Nucleus accumbens (tissue), 56 donors: ENCODE measurements at regions not wholly inside any gene's neighbourhood (a gene's known extent, or its start where the extent isn't known, plus 50 kb on each side); places are given as distances from the start of the nearest gene placed in this dataset.

Experiments
- DNase-seq, 56 donors: peaks; one replicate each; lab custom pipeline; 2025; lab: John Stamatoyannopoulos, UW

DNA sequence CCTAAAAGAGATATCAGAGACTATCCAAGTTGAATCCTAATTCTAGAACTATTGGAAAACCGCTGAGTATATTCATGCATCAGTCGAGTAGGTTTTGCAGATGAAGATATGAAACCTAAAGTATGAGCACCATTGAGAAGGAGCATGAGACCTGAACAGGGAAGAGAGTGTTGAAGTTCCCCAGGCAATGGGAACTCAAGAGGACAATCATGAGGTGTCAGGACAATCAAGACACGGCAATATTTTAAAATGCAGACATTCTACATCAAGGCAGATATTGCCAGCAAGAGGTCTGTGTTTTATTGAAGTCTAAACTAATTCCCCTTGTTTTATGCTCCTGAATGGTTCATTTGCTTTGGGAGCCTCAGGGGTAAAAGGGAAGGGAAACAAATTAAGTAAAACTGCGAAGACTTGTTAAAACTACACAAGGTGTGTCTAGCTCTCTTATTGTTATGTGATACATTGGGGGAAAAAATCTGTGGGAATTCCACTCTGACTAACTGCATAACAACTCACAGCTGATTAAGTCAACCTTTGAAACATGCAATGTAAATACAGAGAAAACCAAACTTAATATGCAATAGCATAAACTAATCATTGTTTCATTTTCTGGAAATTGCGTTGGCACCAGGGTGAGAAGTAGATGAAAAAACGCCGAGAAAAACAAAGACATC is 347.9 kb upstream of the ADGRL2 start:
- no peak for DNase-seq

DNA sequence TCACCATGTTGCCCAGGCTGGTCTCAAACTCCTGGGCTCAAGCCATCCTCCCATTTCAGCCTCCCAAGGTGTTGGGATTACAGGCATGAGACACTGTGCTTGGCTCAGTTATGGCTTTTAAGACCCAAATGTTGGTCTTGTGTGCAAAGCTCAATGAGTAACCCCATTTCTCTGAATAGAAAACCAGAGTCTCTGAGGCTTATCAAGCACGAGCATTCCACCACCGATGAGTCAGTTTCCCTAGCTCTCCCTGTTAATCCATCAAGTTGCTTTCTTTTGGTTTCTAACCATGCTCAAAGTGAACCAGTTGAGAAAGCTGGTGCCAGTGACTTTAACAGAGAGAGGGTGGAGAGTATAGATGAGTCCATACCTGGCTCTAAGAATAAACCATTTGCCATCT is 350.9 kb upstream of the ADGRL2 start:
- no peak for DNase-seq

DNA sequence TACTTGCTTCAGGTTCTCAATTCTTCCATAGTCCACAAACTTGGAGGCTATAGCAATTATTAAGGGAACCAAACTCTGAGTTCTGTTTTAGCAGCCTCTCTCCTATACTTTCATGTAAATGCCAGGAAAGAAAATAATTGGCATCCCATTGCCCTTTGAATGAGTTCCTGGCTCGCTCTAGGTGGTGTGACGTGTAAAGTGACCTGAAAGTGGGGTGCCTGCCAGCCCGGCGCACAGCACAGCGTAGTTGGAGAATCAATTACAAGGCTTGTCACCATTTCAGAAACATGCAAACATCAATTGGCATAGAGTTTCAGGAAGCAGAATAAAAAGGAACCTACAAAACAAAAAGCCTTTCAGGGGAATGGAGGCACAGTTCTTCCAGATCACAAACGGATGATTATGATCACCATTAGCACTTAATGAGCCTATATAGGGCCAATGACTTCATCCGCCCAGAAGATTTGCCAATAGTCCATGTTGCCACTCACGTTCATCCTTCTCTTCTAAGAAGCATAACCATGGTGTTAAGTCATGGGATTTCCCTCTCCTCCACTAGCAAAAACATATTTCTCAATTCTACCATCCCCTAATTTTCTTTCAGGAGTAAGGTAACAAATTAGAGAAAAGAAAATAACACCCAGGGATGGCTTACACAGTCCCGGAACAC is 354.6 kb upstream of the ADGRL2 start:
- DNase-seq = no peak

DNA sequence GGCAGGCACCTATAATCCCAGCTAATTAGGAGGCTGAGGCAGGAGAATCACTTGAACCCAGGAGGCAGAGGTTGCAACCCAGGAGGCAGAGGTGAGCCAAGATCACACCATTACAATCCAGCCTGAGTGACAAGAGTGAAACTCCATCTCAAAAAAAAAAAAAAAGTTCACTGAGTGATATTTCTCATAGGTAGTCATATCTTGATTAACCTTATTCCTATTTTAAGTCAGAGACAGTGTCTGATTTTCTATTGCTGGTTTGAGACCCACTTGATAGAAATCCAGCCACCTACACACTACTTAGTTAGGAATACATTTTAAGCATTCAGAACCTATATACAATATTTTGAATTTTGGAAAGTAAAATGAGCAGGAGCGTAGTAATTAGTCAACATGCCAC is 357.4 kb upstream of the ADGRL2 start:
- DNase-seq = no peak

DNA sequence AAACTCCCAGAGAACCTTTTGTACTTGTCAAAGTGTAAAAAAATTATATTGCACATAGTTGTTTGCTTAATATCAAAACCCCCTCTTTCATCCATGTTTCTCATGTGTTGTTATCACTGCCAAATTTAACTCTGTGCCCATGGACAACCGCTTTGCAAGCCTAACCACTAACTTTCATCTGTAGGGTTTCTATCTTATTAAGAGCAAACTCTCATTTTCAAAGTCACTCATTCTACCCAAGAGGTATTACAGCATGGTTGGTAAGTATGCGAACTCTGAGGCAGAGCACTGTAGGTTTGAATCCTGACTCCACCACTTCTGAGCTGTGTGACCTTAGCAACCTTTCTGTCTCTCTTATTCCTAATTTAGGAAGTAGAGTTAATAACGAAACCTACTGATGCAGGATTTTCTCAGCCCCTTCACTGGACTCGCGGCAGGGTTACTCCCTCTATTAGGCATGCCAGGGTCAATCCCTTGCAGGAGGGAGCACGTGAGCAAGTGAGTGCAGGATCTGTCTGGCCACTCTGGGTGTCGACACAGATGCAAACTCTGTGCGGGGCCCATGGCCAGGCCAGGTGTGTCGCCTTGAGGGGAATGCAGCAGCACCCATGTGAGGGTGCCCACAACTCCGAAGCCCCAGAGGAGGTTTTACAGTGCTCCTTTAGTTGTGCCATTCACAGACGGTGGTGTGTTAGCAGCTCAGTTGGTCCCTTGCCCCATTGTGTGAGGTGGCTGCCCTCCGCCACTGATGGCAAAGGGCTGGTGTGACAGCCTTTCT is 361.5 kb upstream of the ADGRL2 start:
- no peak for DNase-seq

DNA sequence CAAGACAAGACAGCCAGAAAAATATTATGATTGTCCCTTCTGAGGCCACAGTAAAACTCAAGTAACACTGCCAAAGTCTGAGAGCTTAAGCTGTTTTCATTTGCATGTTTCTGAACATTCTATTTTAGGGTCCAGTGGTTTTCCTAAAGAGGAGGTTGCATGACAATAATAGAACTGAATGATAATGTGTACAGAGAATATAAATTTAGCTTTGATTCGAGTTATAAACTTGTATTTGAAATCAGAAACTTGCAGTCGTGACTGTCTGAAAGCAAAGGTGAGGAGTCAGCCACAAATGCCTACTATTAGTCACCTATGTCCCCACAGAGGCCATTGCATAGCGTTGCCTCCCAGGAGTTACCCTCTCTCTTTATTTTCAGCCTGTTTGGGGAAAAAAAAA is 363.1 kb upstream of the ADGRL2 start:
- DNase-seq = no peak

DNA sequence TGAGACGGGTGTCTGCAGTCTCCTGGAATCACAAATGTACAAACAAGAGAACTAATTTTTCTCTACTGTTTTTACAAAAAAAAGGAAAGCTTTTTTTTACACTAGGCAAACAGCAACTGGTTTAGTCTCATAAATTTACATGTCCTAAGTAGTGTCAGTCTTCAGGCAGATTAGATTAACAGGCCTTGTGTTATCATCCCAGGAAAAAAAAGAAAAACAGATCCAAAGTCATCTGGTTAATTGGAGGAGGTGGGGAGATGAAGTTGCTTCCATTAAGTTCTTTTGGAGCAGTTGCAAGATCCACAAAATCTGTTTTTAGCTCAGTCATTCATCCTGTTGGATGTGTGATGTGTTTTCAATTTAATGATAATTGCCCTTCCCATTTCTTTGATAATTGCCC is 363.5 kb upstream of the ADGRL2 start:
- DNase-seq = no peak

DNA sequence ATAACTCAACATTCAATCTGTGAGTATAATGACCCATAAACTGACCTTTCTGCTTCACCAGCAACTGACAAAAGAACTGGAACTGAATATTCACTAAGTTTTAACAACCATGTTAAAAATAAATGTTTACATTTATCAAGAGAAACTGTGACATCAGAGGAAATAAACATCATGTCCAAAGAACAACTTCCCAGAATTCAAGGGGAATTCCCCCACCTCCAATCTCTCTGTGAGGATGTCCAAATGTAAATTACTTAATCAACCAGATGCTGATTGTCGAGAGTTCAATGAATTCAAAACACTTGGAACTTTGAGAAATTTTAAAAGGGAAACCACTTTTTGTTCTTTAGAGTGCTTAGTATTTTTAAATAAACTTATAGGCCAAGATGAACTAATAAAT is 365.6 kb upstream of the ADGRL2 start:
- DNase-seq = no peak

DNA sequence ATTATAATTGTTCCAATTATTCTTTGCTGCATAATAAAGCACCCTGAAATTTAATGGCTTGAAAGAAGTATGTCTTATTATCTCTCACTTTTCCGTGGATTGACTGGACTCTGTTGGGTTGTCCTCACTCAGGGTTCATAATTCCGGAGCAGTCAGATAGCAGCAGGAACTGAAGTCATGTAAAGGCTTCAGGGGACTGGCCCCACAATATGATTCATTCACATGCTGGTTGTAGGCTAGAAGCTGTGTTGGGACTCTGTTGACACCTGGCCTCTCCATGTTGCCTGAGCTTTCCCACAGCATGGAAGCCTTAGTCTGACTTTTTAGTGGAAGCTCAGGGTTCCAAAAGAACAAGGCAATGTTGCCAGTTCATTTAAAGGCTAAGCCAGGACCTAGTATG is 367.1 kb upstream of the ADGRL2 start:
- no peak for DNase-seq

DNA sequence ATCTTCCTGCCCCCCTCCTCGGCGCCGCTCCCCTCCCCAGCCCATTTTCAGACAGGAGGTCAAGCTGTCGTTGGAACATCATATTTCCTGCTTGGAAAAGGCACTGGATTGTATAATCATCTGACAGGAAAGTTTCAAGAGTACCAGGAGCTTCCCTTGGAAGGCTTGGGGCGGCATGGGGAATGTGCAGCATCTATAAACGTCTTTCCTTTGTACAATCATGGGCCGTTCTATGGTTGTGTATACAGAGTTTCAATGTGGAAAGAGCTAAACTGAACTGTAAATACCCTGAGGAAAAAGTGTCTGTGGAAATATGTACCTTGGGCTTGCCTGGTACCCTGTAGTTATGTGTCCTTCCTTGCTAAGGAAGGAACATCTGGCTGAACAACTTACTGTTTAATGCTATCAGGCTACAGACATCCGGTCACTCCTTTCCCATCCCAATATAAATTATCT is 368.1 kb upstream of the ADGRL2 start:
- no peak for DNase-seq

DNA sequence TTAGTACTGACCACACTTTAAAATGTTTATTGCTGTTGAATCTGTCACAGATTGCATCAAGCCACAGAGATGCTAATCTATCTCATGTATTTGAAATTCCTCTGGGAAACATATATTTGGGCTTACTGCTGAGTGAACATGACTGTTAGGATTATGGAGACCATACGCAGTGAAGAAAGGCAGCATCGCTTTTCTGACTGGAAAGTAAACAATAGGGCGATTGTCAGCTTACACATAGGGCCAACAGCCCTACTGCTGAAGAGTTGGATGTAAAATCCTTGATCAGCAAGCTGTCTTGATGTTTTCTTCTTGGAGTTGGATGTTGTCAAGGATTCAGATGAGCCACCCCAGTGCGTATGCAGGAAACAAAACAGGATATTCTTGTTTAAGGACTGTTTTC is 368.7 kb upstream of the ADGRL2 start:
- no peak for DNase-seq

DNA sequence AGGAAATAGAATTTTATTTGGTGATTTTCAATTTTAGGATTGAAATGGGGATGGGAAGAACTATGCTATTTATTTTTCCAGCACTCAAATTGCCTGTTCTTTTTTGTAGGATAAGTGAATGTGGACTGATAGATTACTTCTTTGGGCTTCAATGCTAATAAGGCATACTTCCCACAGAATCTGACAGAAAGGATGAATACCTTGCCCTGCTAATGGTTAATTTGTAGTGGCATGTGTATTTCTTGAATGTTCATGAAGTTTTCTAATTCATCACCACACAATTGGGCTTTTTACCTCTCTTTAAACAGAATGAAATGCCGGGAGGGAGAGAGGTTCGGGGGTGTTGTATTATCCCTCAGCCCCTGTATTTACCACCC is 369.1 kb upstream of the ADGRL2 start:
- no peak for DNase-seq

DNA sequence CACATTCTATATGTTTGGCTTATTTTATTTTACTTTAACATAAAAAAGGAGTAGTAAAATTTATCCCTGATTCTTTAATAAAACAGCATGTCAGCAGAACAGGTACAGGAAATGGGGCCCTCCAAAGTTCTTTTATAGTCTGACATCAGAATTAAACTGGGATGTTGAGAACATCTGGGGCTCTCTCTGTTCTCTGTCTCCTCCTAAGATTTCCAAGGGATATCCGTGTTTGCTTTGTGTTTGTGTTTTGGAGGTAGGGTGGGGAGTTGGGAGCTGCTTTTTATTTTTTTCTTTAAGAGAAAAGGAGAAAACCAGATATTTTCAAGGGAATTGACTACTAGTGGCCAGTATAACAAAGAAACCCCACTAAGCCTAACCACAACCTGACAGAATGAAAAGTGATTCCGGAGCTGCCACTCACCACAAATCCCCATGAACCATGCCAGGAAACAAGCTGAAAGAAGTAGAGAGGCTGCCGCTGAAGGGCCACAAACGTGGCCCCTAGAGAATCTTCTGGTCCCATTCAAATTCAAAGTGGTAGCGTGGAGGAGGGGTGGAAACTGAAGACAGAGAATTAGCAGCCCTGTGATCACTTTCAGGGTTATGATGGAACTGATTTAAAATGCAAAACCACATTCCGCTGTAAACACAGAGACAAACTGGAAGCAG is 369.6 kb upstream of the ADGRL2 start:
- DNase-seq = no peak

DNA sequence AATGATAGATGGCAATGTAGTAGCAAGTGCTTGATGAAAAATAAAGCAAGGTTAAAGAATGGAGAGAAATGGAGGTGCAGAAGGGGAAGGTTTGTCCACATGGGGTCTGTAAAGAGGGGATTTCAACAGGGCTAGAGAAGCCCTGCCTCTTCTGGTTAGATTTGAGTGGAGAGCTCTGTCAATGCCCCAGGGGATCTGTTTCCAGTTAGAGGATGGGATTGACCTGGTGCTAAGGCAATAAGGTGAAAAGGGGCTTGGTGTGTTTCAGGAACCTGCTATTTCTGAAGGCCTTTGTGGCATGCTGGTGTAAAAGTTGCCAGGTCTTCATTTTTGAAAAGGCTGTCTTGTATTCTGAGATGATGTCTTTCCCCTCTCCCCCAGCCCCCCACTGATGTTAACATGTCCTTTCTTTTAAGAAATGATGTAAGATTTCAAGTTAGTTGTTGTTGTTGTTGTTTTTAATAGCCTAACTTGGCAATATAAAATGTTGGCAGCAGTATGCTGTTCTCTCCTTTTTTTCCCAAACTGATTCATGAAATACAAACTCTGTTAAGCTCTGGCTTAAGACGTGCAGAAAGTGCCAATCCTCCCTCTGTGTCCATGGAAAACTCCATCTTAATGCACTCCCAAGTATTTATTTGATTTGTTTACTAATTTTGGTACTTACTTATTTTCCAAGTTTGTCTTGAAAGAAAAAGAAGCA is 370.3 kb upstream of the ADGRL2 start:
- DNase-seq = no peak

DNA sequence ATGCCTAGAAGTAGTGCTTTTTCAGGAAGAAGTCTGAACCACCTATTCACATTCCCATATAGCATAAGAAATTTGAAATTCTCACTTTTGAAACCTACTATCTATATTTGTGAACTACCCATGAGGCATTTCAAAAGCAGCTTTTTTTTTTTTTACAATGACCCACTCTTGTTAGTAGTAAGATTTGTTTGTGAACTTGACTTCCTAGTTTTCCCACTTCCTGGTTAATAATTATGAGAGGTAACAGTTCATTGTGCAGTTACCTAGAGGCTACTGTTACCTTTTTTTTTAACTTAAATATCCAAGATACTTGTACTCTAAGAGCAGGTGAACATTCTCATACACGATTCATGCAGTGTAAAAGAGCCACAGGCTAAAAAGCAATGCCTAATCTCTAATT is 371.7 kb upstream of the ADGRL2 start:
- no peak for DNase-seq

DNA sequence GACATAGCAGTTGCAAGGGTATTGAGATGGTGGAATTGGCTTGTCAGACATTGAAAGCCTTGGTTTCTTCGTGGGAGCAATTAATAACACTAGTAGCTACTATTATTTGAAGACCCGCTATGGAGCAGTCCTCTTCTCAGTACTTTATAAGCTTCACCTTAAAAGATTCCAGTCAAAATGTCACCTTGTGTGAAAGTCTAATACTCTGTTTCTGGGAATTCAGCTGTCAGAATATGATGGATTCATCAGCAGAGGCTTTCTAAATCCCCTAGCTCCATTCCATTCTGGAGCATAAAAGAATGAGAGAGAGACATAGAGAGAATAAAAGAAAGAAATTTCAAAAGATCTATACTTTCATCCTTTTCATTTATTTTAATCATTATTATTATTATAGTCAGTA is 375.9 kb upstream of the ADGRL2 start:
- no peak for DNase-seq

DNA sequence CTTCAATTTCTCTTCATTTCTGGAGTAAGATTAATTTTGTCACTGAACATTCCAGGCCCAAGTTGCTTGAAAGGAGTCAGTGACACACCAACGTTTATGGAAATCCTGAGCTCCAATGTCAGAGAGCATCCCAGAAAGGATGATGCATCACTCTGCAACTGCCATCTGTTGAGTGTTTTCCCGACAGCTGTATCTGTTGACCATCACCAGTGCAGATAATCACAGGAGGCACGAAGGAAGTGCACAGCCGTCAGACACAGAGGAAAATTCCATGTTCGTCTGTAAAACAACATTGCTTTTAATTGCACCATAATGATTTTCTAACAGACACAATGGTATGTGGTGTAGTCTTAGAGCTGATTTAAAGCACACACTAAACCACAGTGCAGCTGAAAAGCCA is 376.7 kb upstream of the ADGRL2 start:
- DNase-seq = no peak

DNA sequence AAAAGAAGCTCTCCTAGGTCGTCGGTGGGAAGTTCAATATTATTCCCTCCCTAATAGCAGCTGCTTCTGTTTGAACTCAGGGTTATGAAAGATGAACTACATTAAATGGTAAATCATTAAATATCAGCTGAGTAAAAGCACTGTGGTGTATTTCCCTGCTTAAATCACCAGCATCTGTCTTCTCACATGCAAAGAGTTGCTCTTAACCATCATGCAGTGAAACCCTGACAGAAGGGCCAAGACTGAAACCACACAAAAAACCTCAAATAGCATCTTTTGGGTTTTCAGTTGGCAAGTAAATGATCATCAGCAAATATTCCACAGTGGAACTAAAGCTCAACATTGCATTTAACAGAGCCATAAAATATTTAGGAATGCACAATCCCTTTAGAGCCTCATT is 380.0 kb upstream of the ADGRL2 start:
- DNase-seq = no peak

DNA sequence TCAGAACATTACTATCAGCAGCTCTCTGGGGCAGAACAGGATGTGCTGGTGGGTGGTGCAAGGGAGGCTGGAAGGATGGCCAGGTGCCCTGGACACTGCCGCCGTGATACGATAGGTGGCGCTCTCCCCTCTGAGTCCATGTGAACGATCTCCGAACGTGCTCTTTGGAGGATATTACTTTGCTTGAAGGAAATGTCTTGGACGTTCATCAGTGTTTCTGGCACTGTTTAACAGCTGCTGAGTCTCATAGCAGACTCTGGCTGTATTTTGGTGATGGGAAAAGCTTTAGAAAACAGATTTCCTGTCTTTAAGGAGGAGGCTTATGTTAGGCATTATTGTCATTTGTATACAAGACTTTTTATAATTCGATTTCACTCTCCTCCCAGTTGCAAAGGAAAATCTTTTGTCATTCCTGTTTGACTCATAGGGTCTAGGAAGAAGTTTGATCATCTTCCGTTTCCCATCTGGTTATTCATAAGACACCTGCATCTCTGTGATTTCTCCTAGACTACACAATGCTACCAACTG is 386.2 kb upstream of the ADGRL2 start:
- DNase-seq = peak in 12 of 56 donors; percentile 2 to 53 (median 10)

DNA sequence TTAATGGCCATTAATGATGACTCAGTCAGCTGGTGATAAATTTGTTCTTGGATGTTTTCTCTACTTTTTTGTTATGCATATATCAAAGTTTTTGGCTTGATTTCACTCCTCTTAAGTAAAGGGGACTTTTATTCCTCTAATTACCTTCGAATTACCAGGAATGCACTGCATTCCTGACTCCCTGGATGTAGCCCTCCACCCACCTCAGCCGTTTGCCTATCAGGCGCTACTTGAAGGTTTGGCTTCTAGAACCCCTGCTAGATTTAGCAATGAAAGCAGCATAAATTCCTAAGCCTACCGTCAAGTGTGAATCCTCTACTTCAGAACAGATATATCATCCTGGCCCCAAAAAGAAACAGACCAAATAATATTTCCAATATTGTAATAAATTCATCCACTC is 387.8 kb upstream of the ADGRL2 start:
- DNase-seq = no peak
